ENCODE measurements at regions not wholly inside any gene's neighbourhood (a gene's known extent, or its start where the extent isn't known, plus 50 kb on each side); places are given as distances from the start of the nearest gene placed in this dataset.

GRCh38 chr3:171548917-171549316 lies 88.7 kb upstream of the TNIK start:
- intact Hi-C loops (cut with DNase I), result loop anchor here in 1 of 10 donors (10.0 kb wide), 1 partner anchor 64 kb away; no protein-coding TSS in a partner anchor
- no peak for DNase-seq
- ATAC-seq, result no peak
- no peak overlapping the region for H3K4me3 ChIP-seq
- 47 to 67% (median 55%) methylated on average over 4 of the region's 4 CpGs for WGBS, 4 donors
- no peak for TF ChIP-seq POLR2A (IDR thresholded peaks at IDR 0.05)
- TF ChIP-seq CTCF (IDR thresholded peaks at IDR 0.05), result no peak
- no peaks in the 10 kb centered on the region for H3K9me3 ChIP-seq
- H3K36me3 ChIP-seq, result no peaks in the 10 kb centered on the region
- no peak overlapping the region for H3K27ac ChIP-seq
- H3K27me3 ChIP-seq, result no peaks in the 10 kb centered on the region
- peaks cover 0 to 13% (median 0%) of the 10 kb centered on the region in 12 donors for H3K4me1 ChIP-seq

GRCh38 chr3:171543759-171544300 lies 83.6 kb upstream of the TNIK start:
- intact Hi-C loops (cut with DNase I), result loop anchor here in 1 of 10 donors (10.0 kb wide), 1 partner anchor 59 kb away; no protein-coding TSS in a partner anchor
- ATAC-seq (no peak), DNase-seq (no peak)
- 87 to 88% (median 88%) methylated on average over 7 of the region's 7 CpGs for WGBS, 4 donors
- H3K9me3 ChIP-seq, result no peaks in the 10 kb centered on the region
- H3K27ac ChIP-seq, result no peak overlapping the region
- no peaks in the 10 kb centered on the region for H3K27me3 ChIP-seq
- H3K4me3 ChIP-seq, result no peak overlapping the region
- H3K36me3 ChIP-seq, result no peaks in the 10 kb centered on the region
- no peak for TF ChIP-seq CTCF (IDR thresholded peaks at IDR 0.05)
- no peak for TF ChIP-seq POLR2A (IDR thresholded peaks at IDR 0.05)
- peaks cover 0 to 3% (median 0%) of the 10 kb centered on the region in 12 donors for H3K4me1 ChIP-seq

- Histone ChIP-seq H3K9me3 (no peaks in the 10 kb centered on the region), H3K36me3 (no peaks in the 10 kb centered on the region), H3K27me3 (no peaks in the 10 kb centered on the region), H3K27ac (no peak overlapping the region), H3K4me3 (no peak overlapping the region), H3K4me1 (peaks cover 0 to 3% (median 0%) of the 10 kb centered on the region in 12 donors)
- no peak for ATAC-seq
- WGBS, 4 donors, result 46 to 63% (median 56%) methylated on average over 2 of the region's 2 CpGs
- intact Hi-C loops (cut with DNase I), result loop anchor here in 1 of 10 donors (10.0 kb wide), 1 partner anchor 58 kb away; no protein-coding TSS in a partner anchor
- TF ChIP-seq POLR2A (IDR thresholded peaks at IDR 0.05), result no peak
- no peak for TF ChIP-seq CTCF (IDR thresholded peaks at IDR 0.05)
- no peak for DNase-seq
These were observed 82.8 kb upstream of the TNIK start for GRCh38 chr3:171542976-171543375.

- H3K27ac ChIP-seq, result no peak overlapping the region
- TF ChIP-seq POLR2A (IDR thresholded peaks at IDR 0.05), result no peak
- H3K36me3 ChIP-seq, result no peaks in the 10 kb centered on the region
- intact Hi-C loops (cut with DNase I), result loop anchor here in 1 of 10 donors (10.0 kb wide), 1 partner anchor 57 kb away; no protein-coding TSS in a partner anchor
- H3K27me3 ChIP-seq, result no peaks in the 10 kb centered on the region
- no peak for DNase-seq
- H3K4me1 ChIP-seq, result peaks cover 0 to 3% (median 0%) of the 10 kb centered on the region in 12 donors
- no peak for ATAC-seq
- H3K4me3 ChIP-seq, result no peak overlapping the region
- H3K9me3 ChIP-seq, result no peaks in the 10 kb centered on the region
These were observed 81.4 kb upstream of the TNIK start for GRCh38 chr3:171541647-171542046.

- H3K27ac ChIP-seq, result no peak overlapping the region
- H3K27me3 ChIP-seq, result no peaks in the 10 kb centered on the region
- no peaks in the 10 kb centered on the region for H3K9me3 ChIP-seq
- intact Hi-C loops (cut with DNase I), result loop anchor here in 1 of 10 donors (10.0 kb wide), 1 partner anchor 56 kb away; no protein-coding TSS in a partner anchor
- 72 to 81% (median 73%) methylated on average over 2 of the region's 2 CpGs for WGBS, 4 donors
- TF ChIP-seq CTCF (IDR thresholded peaks at IDR 0.05) (no peak), POLR2A (IDR thresholded peaks at IDR 0.05) (no peak)
- DNase-seq (no peak), ATAC-seq (no peak)
- H3K4me3 ChIP-seq, result no peak overlapping the region
- H3K36me3 ChIP-seq, result no peaks in the 10 kb centered on the region
- peaks cover 0 to 3% (median 0%) of the 10 kb centered on the region in 12 donors for H3K4me1 ChIP-seq
These were observed 81.0 kb upstream of the TNIK start for GRCh38 chr3:171541181-171541580.

All from heart left ventricle (tissue), 16 donors.